ENCODE measurements at regions not wholly inside any gene's neighbourhood (a gene's known extent, or its start where the extent isn't known, plus 50 kb on each side); places are given as distances from the start of the nearest gene placed in this dataset.

DNA sequence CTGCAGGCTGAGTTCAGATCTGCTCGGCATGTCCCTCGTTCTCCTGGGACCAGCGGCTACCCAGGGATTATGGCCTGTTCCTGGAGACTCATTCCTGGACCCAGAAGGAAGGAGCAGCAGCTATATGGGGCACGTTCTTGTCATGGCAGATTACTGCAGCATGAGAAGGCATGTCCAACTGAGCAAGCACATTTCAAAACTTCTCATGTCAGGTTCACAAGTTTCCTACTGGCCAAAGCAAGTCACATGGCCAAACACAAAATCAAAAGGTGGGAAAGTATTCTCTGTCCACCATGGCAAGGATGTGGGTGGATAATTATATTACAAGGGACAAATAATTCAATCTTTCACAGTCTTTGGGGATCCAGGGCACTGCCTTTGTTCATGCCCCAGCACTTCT, 71.9 kb upstream of the C15orf39 start:
- no peaks in the 10 kb centered on the region for H3K9me3 Mint-ChIP-seq
- DNase-seq (ENCODE audit: low spot score in 2 of 2, unreplicated experiment in 2 of 2): no peak

DNA sequence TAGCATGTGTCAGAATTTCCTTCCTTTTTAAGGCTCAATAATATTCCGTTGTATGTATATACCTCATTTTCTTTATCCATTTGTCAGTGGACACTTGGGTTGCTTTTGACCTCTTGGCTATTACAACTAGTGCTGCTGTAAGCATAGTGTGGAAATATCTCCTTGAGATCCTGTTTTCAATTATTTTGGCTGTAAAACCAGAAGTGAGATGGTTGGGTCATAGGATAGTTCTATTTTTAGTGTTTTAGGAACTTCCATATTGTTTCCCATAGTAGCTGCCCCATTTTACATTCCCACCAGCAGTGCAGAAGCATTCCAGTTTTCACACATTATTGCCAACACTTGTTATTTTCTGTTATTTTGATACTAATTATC, 70.4 kb upstream of the C15orf39 start:
- Mint-ChIP-seq H3K9me3 (peaks cover 7% of the 10 kb centered on the region), H3K27me3 (ENCODE audit: low read depth) (no peaks in the 10 kb centered on the region), H3K4me3 (no peak overlapping the region), H3K36me3 (no peaks in the 10 kb centered on the region), H3K27ac (no peak overlapping the region), H3K4me1 (no peaks in the 10 kb centered on the region)
- TF ChIP-seq, protein P1, sequence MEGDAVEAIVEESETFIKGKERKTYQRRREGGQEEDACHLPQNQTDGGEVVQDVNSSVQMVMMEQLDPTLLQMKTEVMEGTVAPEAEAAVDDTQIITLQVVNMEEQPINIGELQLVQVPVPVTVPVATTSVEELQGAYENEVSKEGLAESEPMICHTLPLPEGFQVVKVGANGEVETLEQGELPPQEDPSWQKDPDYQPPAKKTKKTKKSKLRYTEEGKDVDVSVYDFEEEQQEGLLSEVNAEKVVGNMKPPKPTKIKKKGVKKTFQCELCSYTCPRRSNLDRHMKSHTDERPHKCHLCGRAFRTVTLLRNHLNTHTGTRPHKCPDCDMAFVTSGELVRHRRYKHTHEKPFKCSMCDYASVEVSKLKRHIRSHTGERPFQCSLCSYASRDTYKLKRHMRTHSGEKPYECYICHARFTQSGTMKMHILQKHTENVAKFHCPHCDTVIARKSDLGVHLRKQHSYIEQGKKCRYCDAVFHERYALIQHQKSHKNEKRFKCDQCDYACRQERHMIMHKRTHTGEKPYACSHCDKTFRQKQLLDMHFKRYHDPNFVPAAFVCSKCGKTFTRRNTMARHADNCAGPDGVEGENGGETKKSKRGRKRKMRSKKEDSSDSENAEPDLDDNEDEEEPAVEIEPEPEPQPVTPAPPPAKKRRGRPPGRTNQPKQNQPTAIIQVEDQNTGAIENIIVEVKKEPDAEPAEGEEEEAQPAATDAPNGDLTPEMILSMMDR (IDR thresholded peaks at IDR 0.05; ENCODE audit: unreplicated experiment): no peak
- no peak for DNase-seq (ENCODE audit: low spot score in 2 of 2, unreplicated experiment in 2 of 2)

More for the DNA sequence above, 71.9 kb upstream of the C15orf39 start:
- no peaks in the 10 kb centered on the region for H3K27me3 Mint-ChIP-seq (ENCODE audit: low read depth)
- TF ChIP-seq, protein P1 (IDR thresholded peaks at IDR 0.05; ENCODE audit: unreplicated experiment): no peak
- H3K4me3 Mint-ChIP-seq: no peak overlapping the region
- H3K36me3 Mint-ChIP-seq: no peaks in the 10 kb centered on the region
- H3K27ac Mint-ChIP-seq: no peak overlapping the region
- no peaks in the 10 kb centered on the region for H3K4me1 Mint-ChIP-seq

DNA sequence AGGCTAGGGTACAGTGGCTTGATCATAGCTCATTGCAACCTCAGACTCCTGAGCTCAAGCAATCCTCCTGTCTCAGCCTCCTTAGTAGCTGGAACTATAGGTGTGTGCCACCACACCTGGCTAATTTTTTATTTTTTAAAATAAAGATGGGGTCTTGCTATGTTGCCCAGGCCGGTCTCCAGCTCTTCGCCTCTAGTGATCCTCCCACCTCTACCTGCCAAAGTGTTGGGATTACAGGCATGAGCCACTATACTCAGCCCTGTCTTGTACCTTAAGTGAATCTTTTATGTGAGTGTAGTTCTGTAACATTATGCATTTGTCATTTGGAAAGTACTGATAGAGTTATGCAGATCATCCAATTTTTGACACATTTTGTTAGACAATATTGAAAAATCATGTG, 66.9 kb upstream of the C15orf39 start:
- H3K9me3 Mint-ChIP-seq: peaks cover 7% of the 10 kb centered on the region
- no peaks in the 10 kb centered on the region for H3K36me3 Mint-ChIP-seq
- no peak for DNase-seq (ENCODE audit: low spot score in 2 of 2, unreplicated experiment in 2 of 2)
- peaks cover 18% of the 10 kb centered on the region for H3K4me1 Mint-ChIP-seq
- H3K4me3 Mint-ChIP-seq: no peak overlapping the region
- TF ChIP-seq, protein P1 (IDR thresholded peaks at IDR 0.05; ENCODE audit: unreplicated experiment): no peak
- H3K27ac Mint-ChIP-seq: no peak overlapping the region
- H3K27me3 Mint-ChIP-seq (ENCODE audit: low read depth): no peaks in the 10 kb centered on the region

DNA sequence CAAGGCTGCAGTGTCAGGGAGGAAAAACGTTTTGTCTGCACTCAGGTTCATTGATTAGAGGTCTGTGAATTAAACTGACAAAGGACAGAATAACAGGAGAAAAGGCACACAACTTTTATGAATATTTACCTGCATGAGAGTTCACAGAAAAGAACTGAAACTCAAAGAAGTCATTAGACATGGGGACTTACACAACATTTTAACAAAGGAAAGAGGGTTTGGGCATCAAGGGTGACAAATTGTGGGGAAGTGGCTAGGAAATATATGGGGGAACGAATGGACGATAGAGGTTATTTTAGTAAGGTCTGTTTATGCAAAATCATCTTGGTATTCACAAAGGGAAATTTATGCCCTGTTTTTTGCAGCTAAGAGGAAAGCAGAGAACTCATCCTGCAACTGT, 65.6 kb upstream of the C15orf39 start:
- TF ChIP-seq, protein P1 (IDR thresholded peaks at IDR 0.05; ENCODE audit: unreplicated experiment): no peak
- no peaks in the 10 kb centered on the region for H3K27me3 Mint-ChIP-seq (ENCODE audit: low read depth)
- H3K4me3 Mint-ChIP-seq: no peak overlapping the region
- H3K4me1 Mint-ChIP-seq: peaks cover 28% of the 10 kb centered on the region
- DNase-seq (ENCODE audit: low spot score in 2 of 2, unreplicated experiment in 2 of 2): no peak
- peaks cover 12% of the 10 kb centered on the region for H3K9me3 Mint-ChIP-seq
- H3K27ac Mint-ChIP-seq: no peak overlapping the region
- peaks cover 6% of the 10 kb centered on the region for H3K36me3 Mint-ChIP-seq

DNA sequence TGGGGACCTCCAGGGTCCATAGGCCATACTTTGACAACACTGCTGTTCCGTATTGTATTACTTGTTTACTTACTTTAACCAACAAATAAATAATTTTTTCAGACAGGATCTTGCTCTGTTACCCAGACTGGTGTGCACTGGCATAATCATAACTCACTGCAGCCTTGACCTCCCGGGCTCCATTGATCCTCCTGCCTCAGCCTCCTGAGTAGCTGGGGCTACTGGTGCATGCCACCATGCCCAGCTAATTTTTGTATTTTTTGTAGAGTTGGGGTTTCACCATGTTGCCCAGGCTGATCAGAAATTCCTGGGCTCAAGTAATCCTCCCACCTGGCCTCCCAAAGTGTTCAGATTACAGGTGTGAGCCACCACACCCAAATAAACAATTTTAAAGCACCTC, 64.9 kb upstream of the C15orf39 start:
- Mint-ChIP-seq H3K9me3 (peaks cover 13% of the 10 kb centered on the region), H3K36me3 (peaks cover 6% of the 10 kb centered on the region), H3K4me3 (no peak overlapping the region), H3K27ac (no peak overlapping the region), H3K4me1 (peaks cover 28% of the 10 kb centered on the region), H3K27me3 (ENCODE audit: low read depth) (no peaks in the 10 kb centered on the region)
- no peak for DNase-seq (ENCODE audit: low spot score in 2 of 2, unreplicated experiment in 2 of 2)
- TF ChIP-seq, protein P1 (IDR thresholded peaks at IDR 0.05; ENCODE audit: unreplicated experiment): no peak
